Activated T-cell treated with anti-CD3 and anti-CD28 coated beads, Interleukin-2, amount 50 U/mL, for 24 hours (primary cell): ENCODE measurements at regions not wholly inside any gene's neighbourhood (a gene's known extent, or its start where the extent isn't known, plus 50 kb on each side); places are given as distances from the start of the nearest gene placed in this dataset.
"Not testable (repeated sequence)": the region's sequence is repeated elsewhere in the genome, so short reads cannot be mapped to it uniquely, and the experiment has no call there.

Experiments
- DNase-seq: peaks from one replicate; pipeline ENCODE4 v3.0.0-alpha.2; 2020
- H3K27ac Mint-ChIP-seq: 2 replicates; pipeline ENCODE4 v1.8.0; 2020; ENCODE audit warnings: mild to moderate bottlenecking, mixed read lengths
- H3K27me3 Mint-ChIP-seq: 2 replicates; pipeline ENCODE4 v1.8.0; 2020; ENCODE audit warnings: mixed read lengths
- H3K36me3 Mint-ChIP-seq: 2 replicates; pipeline ENCODE4 v1.8.0; 2020; ENCODE audit warnings: low read depth, mixed read lengths
- H3K4me1 Mint-ChIP-seq: 2 replicates; pipeline ENCODE4 v1.8.0; 2020; ENCODE audit warnings: low read depth, mixed read lengths
- H3K4me3 Mint-ChIP-seq: 2 replicates; pipeline ENCODE4 v1.8.0; 2020; ENCODE audit warnings: mild to moderate bottlenecking, moderate library complexity, mixed read lengths
- H3K9me3 Mint-ChIP-seq: 2 replicates; pipeline ENCODE4 v1.8.0; 2020; ENCODE audit warnings: mixed read lengths

DNA sequence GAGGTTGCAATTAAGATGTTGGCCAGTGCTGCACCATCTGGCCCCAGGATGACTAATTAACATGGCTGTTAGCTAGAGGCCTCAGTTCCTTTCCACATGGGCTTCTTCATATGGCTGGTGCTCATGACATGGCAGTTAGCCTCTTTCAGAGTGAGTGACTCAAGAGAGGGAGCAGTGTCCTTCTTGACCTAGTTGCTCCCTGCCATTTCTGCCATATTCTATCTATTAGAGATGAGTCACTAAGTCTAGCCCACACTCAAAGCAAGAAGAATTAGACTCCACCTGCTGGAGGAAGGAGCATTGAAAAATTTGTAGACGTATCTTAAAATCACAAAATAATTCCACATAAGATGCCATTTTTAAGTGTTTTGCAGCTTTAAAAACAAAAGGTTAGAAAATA, 651.2 kb upstream of the CCNG1 start:
- Mint-ChIP-seq H3K4me3 (no peak overlapping the region), H3K27me3 (no peaks in the 10 kb centered on the region), H3K27ac (no peak overlapping the region), H3K9me3 (peaks cover 7% of the 10 kb centered on the region), H3K36me3 (no peaks in the 10 kb centered on the region), H3K4me1 (no peaks in the 10 kb centered on the region)
- DNase-seq, result no peak

DNA sequence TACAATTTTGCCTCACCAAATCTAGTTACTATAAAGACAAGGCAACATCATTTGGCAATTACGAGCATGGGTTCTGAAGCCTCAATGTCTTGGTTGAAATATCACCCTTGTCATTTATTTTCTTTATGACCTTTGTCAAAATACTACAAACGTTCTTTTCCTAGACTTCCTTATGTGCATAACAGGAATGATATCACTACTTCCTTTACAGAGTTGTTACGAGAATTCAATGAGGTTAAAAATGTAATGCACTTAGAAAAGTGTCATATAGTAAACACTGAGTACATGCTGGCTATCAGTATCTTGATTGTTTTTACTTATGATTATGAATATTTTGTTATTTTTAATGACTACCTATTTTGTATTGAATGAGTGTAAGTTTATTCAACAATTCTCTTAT, 640.9 kb upstream of the CCNG1 start:
- no peaks in the 10 kb centered on the region for H3K4me1 Mint-ChIP-seq
- no peak overlapping the region for H3K27ac Mint-ChIP-seq
- no peaks in the 10 kb centered on the region for H3K9me3 Mint-ChIP-seq
- no peak overlapping the region for H3K4me3 Mint-ChIP-seq
- H3K36me3 Mint-ChIP-seq, result no peaks in the 10 kb centered on the region
- DNase-seq, result no peak
- no peaks in the 10 kb centered on the region for H3K27me3 Mint-ChIP-seq

DNA sequence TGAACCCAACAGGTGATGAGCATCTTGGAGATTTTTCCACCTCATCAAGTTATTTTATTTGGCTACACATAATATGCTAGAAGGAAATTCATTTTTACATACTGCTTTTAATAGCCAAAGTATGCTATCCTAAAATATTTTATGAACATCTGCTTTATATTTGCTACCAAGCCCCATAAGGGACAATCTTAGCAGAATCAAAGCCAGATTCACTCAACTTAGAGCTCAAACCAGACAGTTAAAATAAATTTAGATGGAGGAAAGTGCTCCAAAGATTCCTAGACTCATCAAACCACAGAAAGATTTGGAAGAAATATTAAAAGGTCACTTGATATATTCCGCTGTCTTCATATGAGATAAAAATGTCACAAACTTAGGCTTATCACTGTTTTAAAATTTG, 637.1 kb upstream of the CCNG1 start:
- Mint-ChIP-seq H3K27ac (no peak overlapping the region), H3K27me3 (no peaks in the 10 kb centered on the region), H3K36me3 (no peaks in the 10 kb centered on the region), H3K4me3 (no peak overlapping the region), H3K4me1 (no peaks in the 10 kb centered on the region), H3K9me3 (peaks cover 2% of the 10 kb centered on the region)
- DNase-seq, result no peak

DNA sequence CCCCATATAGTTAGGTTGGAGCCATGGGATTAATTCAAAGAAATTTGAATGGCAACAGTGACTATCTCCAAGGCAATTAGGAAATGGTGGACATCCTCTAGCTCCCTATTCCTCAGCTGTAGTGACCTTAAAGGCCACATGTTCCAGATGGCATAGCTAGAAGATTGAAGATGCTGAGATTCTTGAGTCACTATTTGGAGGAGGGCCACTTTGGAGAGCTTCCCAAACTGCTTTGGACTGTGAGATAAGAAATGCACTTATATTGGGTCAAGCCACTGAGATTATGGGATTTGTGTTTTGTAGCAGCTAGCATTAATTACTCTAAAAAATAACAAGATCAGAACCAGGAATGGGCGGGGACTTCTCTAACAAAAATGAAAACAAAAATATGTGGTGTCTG, 636.2 kb upstream of the CCNG1 start:
- no peaks in the 10 kb centered on the region for H3K36me3 Mint-ChIP-seq
- H3K27me3 Mint-ChIP-seq, result no peaks in the 10 kb centered on the region
- no peaks in the 10 kb centered on the region for H3K4me1 Mint-ChIP-seq
- H3K27ac Mint-ChIP-seq, result no peak overlapping the region
- DNase-seq, result no peak
- H3K9me3 Mint-ChIP-seq, result peaks cover 2% of the 10 kb centered on the region
- H3K4me3 Mint-ChIP-seq, result no peak overlapping the region

DNA sequence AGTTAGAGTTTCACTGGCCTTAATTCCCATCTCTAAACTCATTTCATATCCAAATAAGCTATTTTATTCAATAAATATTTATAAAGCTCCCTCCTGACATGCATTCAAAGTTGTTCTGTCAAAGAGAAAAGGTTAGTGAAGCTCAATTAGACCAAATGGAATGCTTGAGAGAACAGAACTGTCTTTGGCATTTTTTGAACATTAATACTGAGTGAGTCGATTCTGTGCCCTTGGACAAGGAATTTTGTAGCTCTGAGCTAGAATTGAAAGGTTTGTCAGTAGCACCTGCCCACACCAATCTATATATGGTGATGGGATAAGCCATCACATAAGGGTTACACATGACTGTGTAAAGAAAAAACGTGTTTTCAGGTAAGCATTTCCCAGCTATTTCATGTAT, 631.2 kb upstream of the CCNG1 start:
- Mint-ChIP-seq H3K27me3 (no peaks in the 10 kb centered on the region), H3K9me3 (peaks cover 4% of the 10 kb centered on the region), H3K36me3 (no peaks in the 10 kb centered on the region), H3K4me3 (no peak overlapping the region), H3K27ac (no peak overlapping the region), H3K4me1 (no peaks in the 10 kb centered on the region)
- no peak for DNase-seq

DNA sequence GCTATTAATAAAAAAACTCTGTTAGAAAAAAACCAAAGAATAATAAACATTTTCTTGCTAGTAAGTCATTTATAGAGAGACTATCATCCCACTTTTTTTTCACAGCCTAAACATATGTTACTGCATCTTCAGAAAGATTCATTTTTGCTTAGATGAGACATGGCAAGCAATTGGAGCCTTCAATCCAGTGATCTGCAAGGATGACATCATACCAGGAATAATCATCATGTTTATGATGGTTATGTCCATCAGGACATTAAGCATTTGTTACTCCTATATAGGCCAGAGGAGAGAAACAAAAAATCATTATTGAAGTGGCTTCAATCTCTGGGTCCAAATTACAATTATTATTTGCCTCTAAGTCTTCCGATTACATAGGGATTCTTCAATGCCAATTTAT, 626.3 kb upstream of the CCNG1 start:
- no peak overlapping the region for H3K4me3 Mint-ChIP-seq
- no peaks in the 10 kb centered on the region for H3K36me3 Mint-ChIP-seq
- no peaks in the 10 kb centered on the region for H3K4me1 Mint-ChIP-seq
- no peak for DNase-seq
- no peaks in the 10 kb centered on the region for H3K27me3 Mint-ChIP-seq
- no peak overlapping the region for H3K27ac Mint-ChIP-seq
- H3K9me3 Mint-ChIP-seq, result peaks cover 10% of the 10 kb centered on the region

DNA sequence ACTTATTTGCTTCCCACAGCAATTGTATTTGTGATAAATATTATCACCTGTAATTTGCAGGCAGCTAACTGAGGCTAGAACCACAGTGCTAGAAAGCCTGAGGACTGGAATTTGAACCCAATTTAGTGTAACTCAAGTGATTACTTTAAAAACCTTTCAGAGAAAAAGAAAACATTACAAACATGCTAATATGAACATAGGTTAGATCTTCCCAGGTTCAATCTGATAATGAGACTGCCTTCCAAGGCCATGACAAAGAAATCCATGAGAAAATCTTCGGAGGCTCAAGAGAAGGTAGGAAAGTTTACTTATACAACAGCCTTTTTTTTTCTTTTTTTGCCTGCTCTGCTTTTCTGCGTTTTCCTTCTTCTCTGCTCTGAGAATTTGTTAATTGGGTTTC, 620.6 kb upstream of the CCNG1 start:
- H3K27ac Mint-ChIP-seq, result no peak overlapping the region
- no peak overlapping the region for H3K4me3 Mint-ChIP-seq
- H3K36me3 Mint-ChIP-seq, result no peaks in the 10 kb centered on the region
- DNase-seq, result no peak
- peaks cover 6% of the 10 kb centered on the region for H3K9me3 Mint-ChIP-seq
- H3K27me3 Mint-ChIP-seq, result no peaks in the 10 kb centered on the region
- H3K4me1 Mint-ChIP-seq, result no peaks in the 10 kb centered on the region

DNA sequence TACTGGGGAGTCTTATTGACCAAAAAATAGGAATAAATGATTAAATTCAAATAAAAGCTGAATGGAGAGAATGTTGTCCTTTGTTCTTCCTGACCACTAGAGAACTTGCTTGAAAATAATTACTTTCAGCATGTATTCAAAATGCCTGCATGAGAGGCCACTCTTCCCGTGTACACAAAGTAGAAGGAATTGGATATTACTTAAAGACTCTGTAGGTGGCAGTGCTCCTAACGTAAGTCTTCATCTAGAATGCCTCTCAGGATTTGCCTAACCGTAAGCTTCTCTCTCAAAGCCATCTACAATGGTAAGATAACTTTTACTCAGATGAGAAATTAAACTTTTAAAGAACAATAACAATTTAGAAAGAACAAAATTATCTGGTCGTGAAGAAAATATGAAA, 620.0 kb upstream of the CCNG1 start:
- Mint-ChIP-seq H3K4me3 (no peak overlapping the region), H3K4me1 (no peaks in the 10 kb centered on the region), H3K9me3 (peaks cover 6% of the 10 kb centered on the region), H3K36me3 (no peaks in the 10 kb centered on the region), H3K27ac (no peak overlapping the region), H3K27me3 (no peaks in the 10 kb centered on the region)
- DNase-seq, result no peak

DNA sequence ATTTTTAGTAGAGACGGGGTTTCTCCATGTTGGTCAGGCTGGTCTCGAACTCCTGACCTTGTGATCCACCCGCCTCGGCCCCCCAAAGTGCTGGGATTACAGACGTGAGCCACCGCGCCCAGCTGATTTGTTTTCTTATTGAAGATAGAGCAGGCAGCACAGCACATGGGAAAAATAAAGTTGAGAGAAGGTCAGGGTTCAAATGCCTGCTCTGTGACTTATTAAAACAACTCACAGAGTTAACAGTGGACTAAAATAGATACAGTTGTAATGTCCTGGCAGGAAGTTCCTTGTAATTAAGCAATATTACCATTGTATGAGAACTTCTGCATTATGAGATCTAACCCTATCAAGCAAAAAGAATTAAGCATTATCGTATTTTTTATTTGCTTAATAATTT, 615.7 kb upstream of the CCNG1 start:
- not testable (repeated sequence) for H3K36me3 Mint-ChIP-seq, H3K4me1 Mint-ChIP-seq, H3K4me3 Mint-ChIP-seq, H3K9me3 Mint-ChIP-seq, H3K27me3 Mint-ChIP-seq, DNase-seq, H3K27ac Mint-ChIP-seq

DNA sequence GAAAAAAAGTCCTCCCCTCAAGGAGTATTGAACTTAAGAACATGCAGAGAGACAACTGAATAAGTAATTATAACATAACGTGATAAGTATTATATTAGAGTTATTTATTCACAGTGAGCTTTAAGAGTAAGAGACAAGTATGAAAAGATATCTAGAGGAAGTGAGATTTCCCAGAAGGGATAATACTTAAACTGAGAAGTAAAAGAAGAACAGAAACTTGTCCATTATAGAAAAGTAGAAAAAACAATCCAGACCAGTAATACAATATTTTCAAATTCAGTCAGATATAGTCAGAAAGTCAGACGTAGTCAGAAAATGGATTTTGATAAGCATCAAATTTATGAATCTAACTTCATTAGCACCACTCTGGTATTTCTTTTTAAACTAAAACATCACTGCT, 613.0 kb upstream of the CCNG1 start:
- Mint-ChIP-seq H3K27me3 (no peaks in the 10 kb centered on the region), H3K4me3 (no peak overlapping the region), H3K36me3 (no peaks in the 10 kb centered on the region), H3K9me3 (peaks cover 8% of the 10 kb centered on the region), H3K4me1 (no peaks in the 10 kb centered on the region), H3K27ac (no peak overlapping the region)
- DNase-seq, result no peak

DNA sequence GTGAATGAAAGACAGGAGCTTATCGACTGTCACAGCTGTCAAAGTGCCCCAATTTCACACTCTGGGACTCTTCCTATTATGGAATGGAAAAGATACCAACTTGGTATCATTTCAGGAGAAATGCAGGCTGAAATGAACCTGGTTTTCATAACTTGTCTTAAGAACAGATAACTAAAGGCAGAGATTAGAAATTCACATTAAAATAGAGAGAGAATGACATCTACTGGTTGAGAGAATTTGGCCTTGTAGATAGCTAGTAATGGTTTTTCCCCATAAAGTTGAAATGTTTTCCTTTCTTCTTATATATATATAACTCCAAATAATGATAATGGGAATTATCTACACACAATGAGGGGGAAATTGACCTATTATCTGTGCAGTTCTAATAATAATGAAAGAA, 600.2 kb upstream of the CCNG1 start:
- Mint-ChIP-seq H3K9me3 (peaks cover 24% of the 10 kb centered on the region), H3K27me3 (no peaks in the 10 kb centered on the region), H3K36me3 (no peaks in the 10 kb centered on the region), H3K4me1 (no peaks in the 10 kb centered on the region), H3K4me3 (no peak overlapping the region), H3K27ac (no peak overlapping the region)
- no peak for DNase-seq

DNA sequence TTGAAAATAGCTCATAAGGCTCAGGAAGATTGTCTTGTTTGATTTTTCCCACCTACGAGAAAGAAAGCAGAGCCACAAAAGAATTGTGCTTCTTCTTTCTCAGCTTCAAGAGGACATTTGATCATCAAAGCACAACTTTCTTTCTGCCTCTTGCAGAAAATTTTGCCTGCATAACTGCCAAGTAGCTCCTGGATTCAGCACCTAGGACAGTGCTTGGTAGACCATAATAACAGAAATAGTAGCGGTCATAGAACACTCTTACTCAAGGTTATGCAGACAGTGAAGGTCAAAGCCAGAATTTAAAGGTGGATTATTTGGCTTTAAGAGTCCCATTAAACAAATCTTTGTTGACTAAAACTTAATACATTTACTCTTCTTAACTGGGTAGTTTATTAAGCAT, 594.7 kb upstream of the CCNG1 start:
- no peak overlapping the region for H3K27ac Mint-ChIP-seq
- H3K36me3 Mint-ChIP-seq, result no peaks in the 10 kb centered on the region
- no peaks in the 10 kb centered on the region for H3K27me3 Mint-ChIP-seq
- no peaks in the 10 kb centered on the region for H3K4me1 Mint-ChIP-seq
- no peak overlapping the region for H3K4me3 Mint-ChIP-seq
- H3K9me3 Mint-ChIP-seq, result peaks cover 17% of the 10 kb centered on the region
- no peak for DNase-seq

DNA sequence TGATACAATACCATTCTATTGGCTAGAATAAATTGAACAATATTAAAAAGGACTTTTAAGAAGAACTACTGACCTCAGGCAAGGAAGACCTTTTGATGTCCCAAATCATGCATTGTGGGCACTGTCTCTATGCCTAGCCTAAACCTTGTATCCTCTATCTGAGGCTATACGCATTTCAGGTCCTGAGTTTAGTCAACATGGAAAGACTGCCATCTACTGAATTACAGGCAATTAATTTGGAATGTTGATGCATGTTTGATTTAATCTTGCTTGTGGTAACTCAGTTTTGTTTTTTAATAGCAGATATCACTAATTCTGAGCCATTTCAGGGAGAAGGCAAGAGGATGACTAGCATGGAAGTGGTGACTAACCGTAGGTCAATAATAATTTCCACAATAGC, 585.3 kb upstream of the CCNG1 start:
- H3K4me3 Mint-ChIP-seq, result no peak overlapping the region
- DNase-seq, result no peak
- peaks cover 16% of the 10 kb centered on the region for H3K9me3 Mint-ChIP-seq
- H3K36me3 Mint-ChIP-seq, result no peaks in the 10 kb centered on the region
- no peaks in the 10 kb centered on the region for H3K4me1 Mint-ChIP-seq
- H3K27me3 Mint-ChIP-seq, result no peaks in the 10 kb centered on the region
- no peak overlapping the region for H3K27ac Mint-ChIP-seq

DNA sequence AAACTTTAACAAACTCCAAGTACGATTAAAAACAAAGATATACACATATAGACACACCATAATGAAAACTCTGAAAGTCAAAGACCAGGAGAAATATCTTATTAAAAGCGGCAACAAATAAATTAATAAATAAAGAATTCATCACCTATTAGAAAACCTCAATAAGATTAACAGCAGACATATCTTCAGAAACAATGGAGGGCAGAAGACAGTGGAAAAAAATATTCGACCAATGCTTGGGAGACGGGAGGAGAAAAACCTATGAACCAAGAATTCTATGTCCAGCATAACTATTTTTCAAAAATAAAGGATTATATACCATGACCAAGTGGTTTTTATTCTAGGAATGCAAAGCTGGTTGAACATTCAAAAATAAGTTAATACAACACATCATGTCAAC, 578.6 kb upstream of the CCNG1 start:
- H3K4me1 Mint-ChIP-seq, result no peaks in the 10 kb centered on the region
- H3K27me3 Mint-ChIP-seq, result no peaks in the 10 kb centered on the region
- H3K9me3 Mint-ChIP-seq, result peaks cover 28% of the 10 kb centered on the region
- H3K4me3 Mint-ChIP-seq, result no peak overlapping the region
- H3K27ac Mint-ChIP-seq, result no peak overlapping the region
- no peaks in the 10 kb centered on the region for H3K36me3 Mint-ChIP-seq
- no peak for DNase-seq

DNA sequence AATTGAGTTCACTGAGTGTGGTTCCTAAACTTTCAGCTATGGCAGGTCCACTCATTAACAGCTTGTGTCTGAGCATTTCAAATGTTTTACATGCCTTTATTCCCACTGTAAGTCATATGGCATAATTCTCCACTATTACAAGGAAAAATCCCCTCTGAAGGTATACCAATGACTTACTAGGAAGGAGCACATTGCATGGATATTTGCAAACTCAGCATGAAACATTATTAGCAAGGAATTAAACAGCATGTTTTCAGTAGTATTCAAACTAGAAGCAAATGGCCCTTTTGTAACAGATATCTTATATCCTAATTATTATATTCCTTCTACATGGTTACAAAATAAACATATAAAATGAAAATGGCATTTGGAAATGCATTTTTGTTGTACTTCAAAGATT, 566.4 kb upstream of the CCNG1 start:
- DNase-seq, result no peak
- Mint-ChIP-seq H3K4me1 (no peaks in the 10 kb centered on the region), H3K36me3 (no peaks in the 10 kb centered on the region), H3K27ac (no peak overlapping the region), H3K27me3 (no peaks in the 10 kb centered on the region), H3K4me3 (no peak overlapping the region), H3K9me3 (peaks cover 25% of the 10 kb centered on the region)

DNA sequence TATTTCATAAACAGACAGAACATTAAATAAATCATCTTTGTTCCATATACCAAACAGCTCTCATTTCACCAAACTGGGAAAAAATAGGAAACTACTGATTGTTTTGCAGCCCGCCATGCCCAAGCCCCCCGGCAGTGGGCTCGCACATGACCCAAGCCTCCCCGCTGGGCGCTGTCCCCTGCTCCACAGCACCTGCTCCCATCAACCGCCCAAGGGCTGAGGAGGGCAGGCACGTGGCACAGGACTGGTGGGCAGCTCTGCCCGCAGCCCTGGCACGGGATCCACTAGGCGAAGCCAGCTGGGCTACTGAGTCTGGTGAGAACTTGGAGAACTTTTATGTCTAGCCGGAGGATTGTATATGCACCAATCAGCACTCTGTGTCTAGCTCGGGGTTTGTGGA, 554.8 kb upstream of the CCNG1 start:
- peaks cover 16% of the 10 kb centered on the region for H3K9me3 Mint-ChIP-seq
- no peaks in the 10 kb centered on the region for H3K27me3 Mint-ChIP-seq
- no peak overlapping the region for H3K27ac Mint-ChIP-seq
- DNase-seq, result no peak
- no peak overlapping the region for H3K4me3 Mint-ChIP-seq
- H3K4me1 Mint-ChIP-seq, result no peaks in the 10 kb centered on the region
- H3K36me3 Mint-ChIP-seq, result no peaks in the 10 kb centered on the region
